ENCODE measurements at regions not wholly inside any gene's neighbourhood (a gene's known extent, or its start where the extent isn't known, plus 50 kb on each side); places are given as distances from the start of the nearest gene placed in this dataset.

DNA sequence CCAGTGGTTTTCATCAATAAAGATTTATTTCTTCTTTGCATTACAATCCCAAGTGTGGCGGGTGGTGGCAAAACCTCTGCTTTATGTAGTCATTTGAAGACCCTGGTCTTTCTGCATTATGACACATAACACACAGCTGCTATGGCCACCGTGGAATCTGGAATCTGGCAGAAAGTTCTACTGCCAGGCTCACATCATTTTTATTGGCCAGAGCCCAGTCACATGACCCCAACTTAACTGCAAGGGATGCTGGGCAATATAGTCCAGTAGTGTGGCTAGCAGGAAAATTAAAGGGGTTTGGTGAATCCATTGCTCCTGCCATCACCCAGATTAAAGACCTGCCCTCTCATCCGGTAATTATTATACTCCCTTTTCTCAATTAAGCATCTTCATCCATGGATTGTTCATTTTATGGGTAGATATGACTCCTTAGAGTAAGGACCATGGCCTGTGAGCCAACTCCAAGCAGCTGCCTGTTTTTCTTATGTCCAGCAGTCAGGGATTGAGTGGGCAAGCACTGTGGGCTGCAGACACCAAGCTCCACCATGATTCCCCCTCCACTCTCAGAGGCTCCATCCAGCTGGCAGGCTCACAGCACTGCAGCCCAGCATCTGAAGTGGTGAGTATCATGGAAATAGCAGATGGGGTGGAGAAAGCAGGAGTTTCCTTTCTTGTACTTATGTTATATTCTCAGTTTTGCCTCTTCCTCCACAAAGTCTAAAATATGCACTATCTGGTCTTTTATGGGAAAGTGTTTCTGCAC lies 1030.7 kb downstream of the AACS start:
- H3K27me3 ChIP-seq (replicated peaks; ENCODE audit: control insufficient read depth, insufficient read depth, low read length): no peaks in the 10 kb centered on the region
- DNase-seq (ENCODE audit: extremely low read depth, insufficient read length): no peak
- TF ChIP-seq, protein P1, sequence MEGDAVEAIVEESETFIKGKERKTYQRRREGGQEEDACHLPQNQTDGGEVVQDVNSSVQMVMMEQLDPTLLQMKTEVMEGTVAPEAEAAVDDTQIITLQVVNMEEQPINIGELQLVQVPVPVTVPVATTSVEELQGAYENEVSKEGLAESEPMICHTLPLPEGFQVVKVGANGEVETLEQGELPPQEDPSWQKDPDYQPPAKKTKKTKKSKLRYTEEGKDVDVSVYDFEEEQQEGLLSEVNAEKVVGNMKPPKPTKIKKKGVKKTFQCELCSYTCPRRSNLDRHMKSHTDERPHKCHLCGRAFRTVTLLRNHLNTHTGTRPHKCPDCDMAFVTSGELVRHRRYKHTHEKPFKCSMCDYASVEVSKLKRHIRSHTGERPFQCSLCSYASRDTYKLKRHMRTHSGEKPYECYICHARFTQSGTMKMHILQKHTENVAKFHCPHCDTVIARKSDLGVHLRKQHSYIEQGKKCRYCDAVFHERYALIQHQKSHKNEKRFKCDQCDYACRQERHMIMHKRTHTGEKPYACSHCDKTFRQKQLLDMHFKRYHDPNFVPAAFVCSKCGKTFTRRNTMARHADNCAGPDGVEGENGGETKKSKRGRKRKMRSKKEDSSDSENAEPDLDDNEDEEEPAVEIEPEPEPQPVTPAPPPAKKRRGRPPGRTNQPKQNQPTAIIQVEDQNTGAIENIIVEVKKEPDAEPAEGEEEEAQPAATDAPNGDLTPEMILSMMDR (IDR thresholded peaks at IDR 0.05; ENCODE audit: insufficient read depth, low read length, poor library complexity, severe bottlenecking): no peak
- H3K36me3 ChIP-seq (ENCODE audit: control insufficient read depth, insufficient read depth, low read length): no peaks in the 10 kb centered on the region
- no peak overlapping the region for H3K4me3 ChIP-seq (replicated peaks; ENCODE audit: low read depth, low read length)

DNA sequence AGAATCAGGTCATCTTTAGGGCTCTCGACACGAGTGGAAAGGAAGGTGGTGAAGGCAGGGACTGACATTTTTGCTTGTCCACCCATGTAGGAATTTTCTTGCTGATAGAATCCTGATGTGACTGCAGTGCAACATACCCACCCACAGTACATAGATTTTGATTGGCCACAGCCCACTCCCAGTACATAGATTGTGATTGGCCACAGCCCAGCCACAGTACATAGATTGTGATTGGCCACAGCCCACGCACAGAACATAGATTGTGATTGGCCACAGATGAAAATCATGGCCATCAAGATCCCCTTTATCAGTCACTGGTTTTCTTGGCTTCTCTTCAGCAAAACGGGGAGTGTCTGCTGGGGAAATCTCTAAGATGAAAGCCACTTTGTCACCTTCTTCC lies 1041.5 kb downstream of the AACS start:
- TF ChIP-seq, protein P1 (IDR thresholded peaks at IDR 0.05; ENCODE audit: insufficient read depth, low read length, poor library complexity, severe bottlenecking): no peak

DNA sequence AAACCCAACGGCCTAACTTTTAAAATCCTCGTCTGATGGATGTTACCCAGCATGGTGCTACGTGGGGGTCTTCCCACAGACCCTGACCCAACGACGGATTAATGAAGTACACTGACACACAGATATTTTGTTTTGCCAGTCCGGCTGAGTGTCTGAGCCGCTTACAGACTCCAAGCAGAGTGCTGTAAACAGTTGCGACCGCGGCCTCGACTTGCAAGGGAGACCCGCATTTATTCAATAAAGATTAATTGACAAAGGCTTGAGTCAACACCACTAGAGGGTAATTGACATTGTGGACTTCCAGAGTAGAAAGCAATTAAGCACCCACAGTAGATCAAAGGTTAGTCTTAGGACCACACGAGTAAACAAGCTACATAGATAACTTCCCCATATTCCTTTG lies 1042.4 kb downstream of the AACS start:
- H3K4me3 ChIP-seq (replicated peaks; ENCODE audit: low read depth, low read length): no peak overlapping the region
- TF ChIP-seq, protein P1 (IDR thresholded peaks at IDR 0.05; ENCODE audit: insufficient read depth, low read length, poor library complexity, severe bottlenecking): no peak
- H3K36me3 ChIP-seq (ENCODE audit: control insufficient read depth, insufficient read depth, low read length): no peaks in the 10 kb centered on the region
- no peaks in the 10 kb centered on the region for H3K27me3 ChIP-seq (replicated peaks; ENCODE audit: control insufficient read depth, insufficient read depth, low read length)
- no peak for DNase-seq (ENCODE audit: extremely low read depth, insufficient read length)

More for the DNA sequence above, 1041.5 kb downstream of the AACS start:
- H3K27me3 ChIP-seq (replicated peaks; ENCODE audit: control insufficient read depth, insufficient read depth, low read length): no peaks in the 10 kb centered on the region
- no peak for DNase-seq (ENCODE audit: extremely low read depth, insufficient read length)
- H3K4me3 ChIP-seq (replicated peaks; ENCODE audit: low read depth, low read length): no peak overlapping the region
- H3K36me3 ChIP-seq (ENCODE audit: control insufficient read depth, insufficient read depth, low read length): no peaks in the 10 kb centered on the region

DNA sequence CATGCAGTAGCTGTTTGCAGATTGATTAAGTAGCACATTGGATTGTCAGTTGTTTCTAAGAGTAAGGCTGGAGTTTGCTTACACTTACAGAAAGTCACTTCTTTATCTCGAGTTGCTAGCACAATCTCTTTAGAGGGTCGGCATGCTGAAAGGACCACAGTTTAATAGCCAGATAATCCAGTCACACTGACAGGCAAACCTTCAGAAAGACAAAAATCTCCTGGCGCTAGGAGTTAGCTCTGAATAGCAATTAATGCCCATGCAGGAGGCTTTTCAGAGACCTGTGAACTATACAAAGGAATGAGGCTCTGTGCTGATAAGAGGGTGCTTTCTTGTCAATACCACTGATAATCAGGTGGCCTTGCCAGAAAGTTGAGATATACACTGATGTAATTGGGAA lies 1043.0 kb downstream of the AACS start:
- DNase-seq (ENCODE audit: extremely low read depth, insufficient read length): no peak
- H3K4me3 ChIP-seq (replicated peaks; ENCODE audit: low read depth, low read length): no peak overlapping the region
- H3K36me3 ChIP-seq (ENCODE audit: control insufficient read depth, insufficient read depth, low read length): no peaks in the 10 kb centered on the region
- no peaks in the 10 kb centered on the region for H3K27me3 ChIP-seq (replicated peaks; ENCODE audit: control insufficient read depth, insufficient read depth, low read length)
- TF ChIP-seq, protein P1 (IDR thresholded peaks at IDR 0.05; ENCODE audit: insufficient read depth, low read length, poor library complexity, severe bottlenecking): no peak

DNA sequence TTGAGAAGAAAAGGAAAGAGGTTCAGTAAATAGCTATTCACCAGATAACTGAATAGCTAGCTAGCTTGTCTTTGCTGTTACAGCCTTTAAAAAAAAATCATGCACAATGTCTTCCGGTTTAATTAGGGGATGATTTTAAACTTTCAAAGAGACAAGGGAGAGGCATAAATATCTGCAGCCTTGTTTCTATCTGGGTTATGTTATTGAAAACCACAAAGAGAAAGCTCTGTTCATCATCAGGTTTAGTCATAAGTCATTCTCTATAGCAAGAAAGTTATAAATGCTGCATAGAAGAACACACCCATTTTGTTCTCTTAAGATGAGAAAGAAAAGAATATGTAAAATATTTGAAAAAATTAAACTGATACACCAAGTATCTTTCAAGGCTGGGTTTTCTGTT lies 1046.9 kb downstream of the AACS start:
- TF ChIP-seq, protein P1 (IDR thresholded peaks at IDR 0.05; ENCODE audit: insufficient read depth, low read length, poor library complexity, severe bottlenecking): no peak
- no peak for DNase-seq (ENCODE audit: extremely low read depth, insufficient read length)

More for the DNA sequence above, 1046.9 kb downstream of the AACS start:
- no peaks in the 10 kb centered on the region for H3K27me3 ChIP-seq (replicated peaks; ENCODE audit: control insufficient read depth, insufficient read depth, low read length)
- H3K36me3 ChIP-seq (ENCODE audit: control insufficient read depth, insufficient read depth, low read length): no peaks in the 10 kb centered on the region
- no peak overlapping the region for H3K4me3 ChIP-seq (replicated peaks; ENCODE audit: low read depth, low read length)

Measured in GM06990 (cell line).